ENCODE measurements at regions not wholly inside any gene's neighbourhood (a gene's known extent, or its start where the extent isn't known, plus 50 kb on each side); places are given as distances from the start of the nearest gene placed in this dataset.
"Not testable (repeated sequence)": the region's sequence is repeated elsewhere in the genome, so short reads cannot be mapped to it uniquely, and the experiment has no call there.

GRCh38 chrX:148080593-148080992, 99.5 kb downstream of the FMR1NB start:
- DNase-seq = no peak

DNA sequence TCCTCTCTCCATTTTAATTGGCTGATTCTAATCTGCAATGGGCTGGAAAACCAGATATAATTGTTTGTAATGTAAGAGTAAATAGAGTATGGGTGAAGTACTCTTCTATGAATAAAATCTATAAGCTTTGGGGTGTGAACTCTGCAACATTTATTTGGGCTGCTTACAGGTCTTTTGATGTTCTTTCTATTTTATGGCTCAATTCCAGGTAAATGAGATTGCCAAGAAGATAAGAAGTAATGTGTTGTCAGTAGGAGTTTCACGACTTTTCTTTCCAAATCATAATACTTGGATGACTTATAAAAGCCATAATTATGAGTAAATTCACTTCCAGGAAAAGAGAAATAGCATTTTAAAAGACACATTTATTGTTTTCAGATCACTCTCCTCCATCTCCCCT, 103.5 kb downstream of the FMR1NB start:
- DNase-seq = no peak

DNA sequence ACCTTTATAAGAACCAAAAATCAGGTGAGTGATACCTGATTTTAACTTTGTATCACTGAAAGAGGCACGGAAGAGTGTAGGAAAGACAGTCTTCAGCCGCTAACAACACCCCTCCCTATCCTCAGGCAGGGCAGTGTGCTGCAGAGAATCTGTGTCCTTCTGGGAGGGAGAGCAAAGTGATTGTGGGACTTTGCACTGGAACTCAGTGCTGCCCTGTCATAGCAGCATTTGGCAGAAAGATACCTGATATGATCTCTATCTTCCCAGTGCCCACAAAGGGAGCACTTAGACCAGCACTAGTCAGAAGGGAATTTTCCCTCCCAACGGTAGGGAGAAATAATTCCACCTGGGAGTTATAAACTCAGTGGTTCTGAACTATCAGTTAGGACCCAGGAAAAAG, 139.0 kb downstream of the FMR1NB start:
- no peak for DNase-seq

- DNase-seq = no peak
Observed at GRCh38 chrX:148120999-148121623, 140.0 kb downstream of the FMR1NB start.

- DNase-seq = not testable (repeated sequence)
Observed at GRCh38 chrX:148128872-148129505, 147.9 kb downstream of the FMR1NB start.

DNA sequence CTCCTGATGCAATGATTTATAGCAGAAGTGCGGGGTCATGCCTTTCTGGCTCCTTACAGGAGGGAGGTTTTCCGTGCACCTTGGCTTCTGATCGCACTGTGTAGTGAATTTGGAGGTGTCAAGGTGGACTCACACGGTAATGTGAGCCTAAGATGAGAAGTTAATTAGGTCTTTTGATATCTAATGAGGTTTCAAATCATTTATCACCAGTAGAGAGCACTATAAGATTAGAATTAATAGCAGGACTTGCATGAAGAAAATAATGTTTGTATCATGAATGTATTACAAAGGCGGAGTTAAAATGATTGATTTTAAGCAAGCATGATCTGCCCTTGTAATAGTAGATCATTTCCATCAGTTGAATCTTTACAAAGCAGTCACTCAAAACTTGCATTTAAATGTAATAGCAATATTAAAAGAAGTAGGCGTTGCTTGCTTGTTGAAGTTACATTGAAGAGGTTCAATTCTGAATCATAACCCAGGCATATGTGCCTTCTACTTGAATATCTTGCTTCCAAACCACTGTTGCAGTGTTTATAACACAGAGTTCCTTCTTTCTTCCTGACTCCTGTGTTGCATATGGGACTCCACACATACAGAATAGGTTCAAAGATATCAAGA, 152.1 kb downstream of the FMR1NB start:
- no peak for DNase-seq

- no peak for DNase-seq
Observed at GRCh38 chrX:148134578-148134977, 153.4 kb downstream of the FMR1NB start.

- no peak for DNase-seq
Observed at GRCh38 chrX:148135738-148136137, 154.6 kb downstream of the FMR1NB start.

- no peak for DNase-seq
Observed at GRCh38 chrX:148146121-148146520, 165.0 kb downstream of the FMR1NB start.

DNA sequence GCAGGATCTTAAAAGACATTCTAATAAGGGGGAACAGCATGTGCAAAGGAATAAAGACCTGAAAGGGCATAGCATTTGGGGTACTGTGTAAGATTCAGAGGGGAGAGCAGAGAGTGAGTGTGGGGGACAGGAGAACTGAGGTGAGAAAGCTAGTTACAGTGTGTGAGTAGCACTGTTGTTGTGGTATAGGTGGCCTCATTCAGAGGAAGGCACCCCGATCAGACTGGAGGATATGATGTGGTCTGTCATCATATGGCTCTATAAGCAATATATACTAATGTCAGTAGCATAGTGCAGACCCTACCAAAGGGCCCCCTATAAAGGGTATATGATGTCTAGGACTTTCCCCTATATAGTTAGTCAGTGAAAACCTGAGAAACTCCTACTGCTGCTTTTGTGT, 175.8 kb downstream of the FMR1NB start:
- DNase-seq = no peak

GRCh38 chrX:148159796-148160195, 178.7 kb downstream of the FMR1NB start:
- no peak for DNase-seq

- DNase-seq = no peak
Observed at GRCh38 chrX:148161701-148162100, 180.6 kb downstream of the FMR1NB start.

DNA sequence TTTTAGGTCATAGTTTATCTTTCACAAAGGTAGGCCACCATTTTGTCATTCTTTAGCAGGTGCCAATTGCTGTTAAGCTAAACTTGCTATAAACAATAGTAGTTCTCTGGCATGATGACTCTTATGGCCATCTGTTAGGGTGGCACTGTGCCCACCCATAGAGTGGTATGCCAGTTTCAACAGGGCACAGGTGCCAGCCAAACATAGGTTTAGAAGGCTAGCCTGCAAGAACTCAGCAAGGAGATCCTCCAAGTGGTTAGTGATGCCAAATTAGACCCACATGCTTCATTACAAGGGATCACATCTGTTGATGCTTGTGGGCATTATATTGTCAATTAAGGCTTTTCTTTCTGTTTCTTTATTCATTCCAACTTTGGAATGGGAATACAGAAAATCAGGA, 204.5 kb downstream of the FMR1NB start:
- no peak for DNase-seq

DNA sequence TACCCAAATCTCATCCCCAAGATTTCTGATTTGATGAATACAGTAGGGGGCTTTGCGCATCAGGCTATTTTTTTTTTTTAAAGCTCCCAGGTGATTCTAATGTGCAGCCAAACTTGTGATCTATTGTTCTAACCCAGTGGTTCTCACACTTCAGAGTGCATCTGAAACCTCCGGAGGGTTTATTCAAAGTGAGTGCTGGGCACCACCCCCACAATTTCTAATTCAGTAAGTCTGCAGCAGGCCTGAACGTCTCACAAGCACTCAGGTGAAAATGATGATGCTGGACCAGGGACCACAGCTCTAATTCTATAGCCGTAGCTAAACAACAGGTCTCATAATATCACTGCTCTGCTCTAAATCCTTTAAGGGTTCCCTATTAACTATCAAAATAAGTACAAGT, 211.4 kb downstream of the FMR1NB start:
- no peak for DNase-seq

GRCh38 chrX:148193759-148194158, 212.6 kb downstream of the FMR1NB start:
- DNase-seq = no peak

- no peak for DNase-seq
Observed at GRCh38 chrX:148203531-148203930, 222.4 kb downstream of the FMR1NB start.

DNA sequence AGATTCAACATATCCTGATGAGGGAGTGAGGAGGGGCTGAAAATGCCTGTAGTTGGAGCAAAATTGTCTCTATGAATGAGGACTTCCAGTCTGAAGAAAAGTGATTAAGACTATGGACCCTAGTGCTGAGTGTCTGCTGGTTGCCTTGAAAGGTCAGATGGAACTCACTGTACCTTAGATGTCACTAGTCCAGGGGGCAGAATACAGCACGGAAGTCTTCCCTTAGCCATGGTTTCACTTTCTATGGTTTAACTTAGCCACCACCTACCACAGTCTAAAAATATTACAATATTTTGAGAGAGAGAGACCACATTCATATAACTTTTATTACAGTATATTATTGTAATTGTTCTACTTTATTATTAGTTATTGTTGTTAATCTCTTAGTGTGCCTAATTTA, 223.1 kb downstream of the FMR1NB start:
- DNase-seq = no peak

DNA sequence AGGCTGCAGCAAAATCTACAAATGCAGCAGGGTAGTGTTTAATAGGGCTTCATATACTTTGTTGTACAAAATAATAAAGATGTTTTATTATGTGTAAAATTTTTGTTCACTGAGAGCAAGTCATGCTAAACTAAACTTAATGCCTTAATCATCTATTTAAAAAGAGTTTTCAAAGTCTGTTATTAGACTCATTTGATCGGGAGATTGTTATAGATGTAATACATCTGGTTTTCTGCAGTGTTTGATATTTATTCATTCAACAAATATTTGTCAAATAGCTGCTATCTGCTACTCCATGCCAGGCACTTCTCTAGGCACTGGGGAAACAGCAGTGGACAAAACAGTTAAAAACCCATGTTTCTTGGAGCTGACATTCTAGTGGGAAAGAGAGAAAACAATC, 233.6 kb downstream of the FMR1NB start:
- DNase-seq = no peak

- DNase-seq = no peak
Observed at GRCh38 chrX:148215726-148216125, 234.6 kb downstream of the FMR1NB start.

DNA sequence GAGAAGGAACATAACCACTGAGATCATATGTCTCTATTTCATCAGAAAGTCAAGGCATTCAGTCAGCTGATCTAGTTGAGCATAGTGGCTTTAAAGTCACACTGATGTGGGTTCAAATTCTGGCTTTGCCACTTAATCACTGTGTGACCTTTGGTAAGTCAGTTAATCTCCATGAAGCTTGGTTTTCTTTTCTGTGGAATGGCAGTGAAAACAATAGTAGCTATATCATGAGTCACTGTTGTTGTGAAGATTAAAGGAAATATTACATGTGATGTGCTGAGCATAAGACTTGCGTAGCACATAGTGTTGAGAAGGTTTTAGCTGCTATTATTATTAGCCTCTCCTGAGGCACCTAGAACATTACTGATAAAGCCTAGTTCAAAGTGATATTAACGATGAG, 242.2 kb downstream of the FMR1NB start:
- no peak for DNase-seq

GRCh38 chrX:148228521-148228920, 247.4 kb downstream of the FMR1NB start:
- DNase-seq = no peak

DNA sequence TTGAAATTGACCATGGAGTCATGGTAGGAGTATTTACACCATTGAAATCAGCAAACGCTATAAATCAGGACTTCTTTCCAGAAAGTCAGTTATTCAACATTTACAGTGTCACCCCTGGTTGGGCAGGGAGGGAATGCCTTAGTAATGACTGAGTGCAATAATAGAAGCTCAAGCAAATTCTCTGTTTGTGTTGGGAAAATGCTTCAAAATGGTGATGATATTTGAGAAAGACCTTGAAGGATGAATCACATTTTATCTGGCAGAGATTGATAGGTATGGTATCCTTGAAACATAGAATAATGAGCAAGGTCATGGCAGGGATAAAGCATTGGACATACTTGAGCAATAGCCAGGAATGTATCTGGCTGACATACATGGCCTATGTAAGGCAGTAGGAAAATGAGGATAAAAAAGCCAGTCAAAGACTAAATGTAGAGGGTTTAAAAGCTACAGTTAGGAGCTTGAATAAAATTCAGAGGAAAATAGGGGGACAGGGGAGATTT, 248.7 kb downstream of the FMR1NB start:
- no peak for DNase-seq

DNA sequence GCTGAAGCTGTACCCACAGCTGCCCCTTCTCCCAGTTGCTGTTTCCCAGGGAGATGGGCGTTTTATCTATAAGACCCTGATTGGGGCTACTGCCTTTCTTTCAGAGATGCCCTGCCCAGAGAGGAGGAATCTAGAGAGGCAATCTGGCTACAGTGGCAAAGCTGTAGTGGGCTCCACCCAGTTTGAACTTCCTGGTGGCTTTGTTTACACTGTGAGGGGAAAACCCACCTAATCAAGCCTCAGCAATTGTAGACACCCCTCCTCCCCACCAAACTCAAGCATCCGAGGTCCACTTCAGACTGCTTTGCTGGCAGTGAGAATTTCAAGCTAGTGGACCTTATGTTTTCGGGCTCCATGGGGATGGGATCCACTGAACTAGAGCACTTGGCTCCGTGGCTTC, 240.4 kb upstream of the AFF2 start:
- DNase-seq = no peak

DNA sequence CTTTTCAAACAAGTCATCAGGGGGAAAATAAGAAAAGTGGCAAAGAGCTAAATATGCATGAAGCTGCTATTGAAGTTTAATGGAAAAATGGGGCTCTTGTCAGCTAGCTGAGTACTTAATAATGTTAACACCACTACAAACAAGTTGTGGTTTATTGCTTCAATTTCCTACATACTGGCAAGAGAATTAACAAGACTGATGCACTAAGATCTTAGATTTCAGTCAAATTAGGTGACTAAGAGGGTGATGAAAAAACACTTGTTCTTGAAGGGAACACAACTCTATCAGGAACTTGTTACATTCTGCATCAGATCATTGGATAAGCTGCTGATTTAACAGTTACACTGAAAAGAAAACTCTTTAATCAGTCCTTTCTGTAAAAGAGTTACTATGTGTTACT, 234.6 kb upstream of the AFF2 start:
- DNase-seq = no peak
